NCI-H187 (cell line): ENCODE measurements at regions not wholly inside any gene's neighbourhood (a gene's known extent, or its start where the extent isn't known, plus 50 kb on each side); places are given as distances from the start of the nearest gene placed in this dataset.
"Not testable (repeated sequence)": the region's sequence is repeated elsewhere in the genome, so short reads cannot be mapped to it uniquely, and the experiment has no call there.

Experiments
- DNase-seq, 2 experiments: peaks; one replicate each; lab custom pipeline; 2025; lab: John Stamatoyannopoulos, UW

GRCh38 chr14:49367696-49368095 lies 218.5 kb downstream of the RPS29 start:
- no peak for DNase-seq

- no peak for DNase-seq
Observed at GRCh38 chr14:49366416-49366815, 219.8 kb downstream of the RPS29 start.

GRCh38 chr14:49364752-49365117 lies 221.4 kb downstream of the RPS29 start:
- no peak for DNase-seq

GRCh38 chr14:49363821-49364751 lies 222.1 kb downstream of the RPS29 start:
- DNase-seq = no peak

- no peak for DNase-seq
Observed at GRCh38 chr14:49362916-49363315, 223.3 kb downstream of the RPS29 start.

GRCh38 chr14:49339130-49339529 lies 247.1 kb downstream of the RPS29 start:
- no peak for DNase-seq

- no peak for DNase-seq
Observed at GRCh38 chr14:49319810-49320209, 266.4 kb downstream of the RPS29 start.

- DNase-seq = no peak
Observed at GRCh38 chr14:49315570-49315969, 270.6 kb downstream of the RPS29 start.

GRCh38 chr14:49314737-49315136 lies 271.4 kb downstream of the RPS29 start:
- no peak for DNase-seq

GRCh38 chr14:49313108-49313507 lies 273.1 kb downstream of the RPS29 start:
- no peak for DNase-seq

- no peak for DNase-seq
Observed at GRCh38 chr14:49310298-49310697, 275.9 kb downstream of the RPS29 start.

- no peak for DNase-seq
Observed at GRCh38 chr14:49306152-49306751, 279.9 kb downstream of the RPS29 start.

- no peak for DNase-seq
Observed at GRCh38 chr14:49303946-49304516, 282.1 kb downstream of the RPS29 start.

- no peak for DNase-seq
Observed at GRCh38 chr14:49297102-49297501, 289.1 kb downstream of the RPS29 start.

- no peak for DNase-seq
Observed at GRCh38 chr14:49294621-49295148, 291.5 kb downstream of the RPS29 start.

GRCh38 chr14:49287004-49287403 lies 299.2 kb downstream of the RPS29 start:
- DNase-seq = no peak

GRCh38 chr14:49286257-49286983 lies 299.8 kb downstream of the RPS29 start:
- DNase-seq = no peak

GRCh38 chr14:49280566-49280965 lies 305.6 kb downstream of the RPS29 start:
- DNase-seq = no peak

GRCh38 chr14:49250517-49250916 lies 335.7 kb downstream of the RPS29 start:
- no peak for DNase-seq

GRCh38 chr14:49250109-49250508 lies 336.1 kb downstream of the RPS29 start:
- no peak for DNase-seq

GRCh38 chr14:49249022-49249421 lies 337.2 kb downstream of the RPS29 start:
- DNase-seq = no peak

GRCh38 chr14:49243777-49244176 lies 342.4 kb downstream of the RPS29 start:
- DNase-seq = not testable (repeated sequence)
